C4-2B (cell line): ENCODE measurements at regions not wholly inside any gene's neighbourhood (a gene's known extent, or its start where the extent isn't known, plus 50 kb on each side); places are given as distances from the start of the nearest gene placed in this dataset.

Experiments
- ZFX ChIP-seq: fragments of 450-650 bp; IDR thresholded peaks from 2 replicates; pipeline ENCODE4 v1.6.1; 2017
- TF ChIP-seq, protein P1 (sequence below): fragments of 450-650 bp; conservative IDR thresholded peaks from 2 replicates; pipeline ENCODE4 v1.5.1; 2017; ENCODE audit warnings: mild to moderate bottlenecking

DNA sequence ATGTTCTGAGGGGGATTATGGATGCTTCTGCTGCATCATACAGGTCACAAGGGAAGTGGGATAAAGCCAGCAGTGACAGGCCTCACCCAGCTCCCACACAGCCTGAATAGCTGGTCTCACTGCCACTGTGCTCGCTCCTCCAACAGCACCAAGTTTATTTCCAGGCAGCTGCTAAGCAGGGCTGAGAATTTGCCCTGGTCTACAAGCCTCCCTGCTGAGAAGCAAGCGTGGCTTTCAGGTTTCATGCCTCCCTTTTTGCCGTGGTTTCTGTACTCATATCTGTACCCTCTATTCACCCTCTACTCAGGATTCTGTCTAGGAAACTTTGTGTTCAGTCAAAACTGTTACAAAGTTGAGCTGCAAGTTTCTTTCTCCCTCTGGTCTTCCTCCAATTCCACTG is 78.6 kb downstream of the MAGEC1 start:
- TF ChIP-seq, protein P1, sequence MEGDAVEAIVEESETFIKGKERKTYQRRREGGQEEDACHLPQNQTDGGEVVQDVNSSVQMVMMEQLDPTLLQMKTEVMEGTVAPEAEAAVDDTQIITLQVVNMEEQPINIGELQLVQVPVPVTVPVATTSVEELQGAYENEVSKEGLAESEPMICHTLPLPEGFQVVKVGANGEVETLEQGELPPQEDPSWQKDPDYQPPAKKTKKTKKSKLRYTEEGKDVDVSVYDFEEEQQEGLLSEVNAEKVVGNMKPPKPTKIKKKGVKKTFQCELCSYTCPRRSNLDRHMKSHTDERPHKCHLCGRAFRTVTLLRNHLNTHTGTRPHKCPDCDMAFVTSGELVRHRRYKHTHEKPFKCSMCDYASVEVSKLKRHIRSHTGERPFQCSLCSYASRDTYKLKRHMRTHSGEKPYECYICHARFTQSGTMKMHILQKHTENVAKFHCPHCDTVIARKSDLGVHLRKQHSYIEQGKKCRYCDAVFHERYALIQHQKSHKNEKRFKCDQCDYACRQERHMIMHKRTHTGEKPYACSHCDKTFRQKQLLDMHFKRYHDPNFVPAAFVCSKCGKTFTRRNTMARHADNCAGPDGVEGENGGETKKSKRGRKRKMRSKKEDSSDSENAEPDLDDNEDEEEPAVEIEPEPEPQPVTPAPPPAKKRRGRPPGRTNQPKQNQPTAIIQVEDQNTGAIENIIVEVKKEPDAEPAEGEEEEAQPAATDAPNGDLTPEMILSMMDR = no peak
- no peak for TF ChIP-seq ZFX
